Neural cell (in vitro differentiated cells): ENCODE measurements at regions not wholly inside any gene's neighbourhood (a gene's known extent, or its start where the extent isn't known, plus 50 kb on each side); places are given as distances from the start of the nearest gene placed in this dataset.

Experiments used
- H2AFZ ChIP-seq: fragments of 200-600, 300-800 bp; sonication (generic), shearing (Covaris generic); 2 replicates; pipeline ENCODE4 v1.6.0; 2014; ENCODE audit warnings: low read depth, mild to moderate bottlenecking, antibody characterized with exemption, low read length, moderate library complexity
- H3F3A ChIP-seq: fragments of 200-600 bp; shearing (Covaris generic); 2 replicates; pipeline ENCODE4 v1.6.1; 2016; ENCODE audit warnings: mild to moderate bottlenecking, moderate library complexity, mixed read lengths, antibody characterized with exemption, low read length; ENCODE audit not compliant: insufficient read depth, poor library complexity, severe bottlenecking
- H3K27ac ChIP-seq: fragments of 200-600, 300-800 bp; sonication (generic), shearing (Covaris generic); 2 replicates; pipeline ENCODE4 v1.5.1; 2014; ENCODE audit warnings: mild to moderate bottlenecking, low read length, moderate library complexity
- H3K27me3 ChIP-seq: fragments of 300-800, 200-600 bp; sonication (generic), shearing (Covaris generic); 2 replicates; pipeline ENCODE4 v1.6.0; 2014; ENCODE audit warnings: mild to moderate bottlenecking, low read depth, low read length, moderate library complexity; ENCODE audit not compliant: insufficient read depth
- H3K36me3 ChIP-seq: fragments of 300-800, 200-600 bp; sonication (generic), shearing (Covaris generic); 2 replicates; pipeline ENCODE4 v1.5.1; 2014; ENCODE audit warnings: mild to moderate bottlenecking, antibody characterized with exemption, low read length, moderate library complexity; ENCODE audit not compliant: insufficient read depth
- H3K4me2 ChIP-seq: fragments of 300-800, 200-600 bp; sonication (generic), shearing (Covaris generic); 2 replicates; pipeline ENCODE4 v1.6.0; 2014; ENCODE audit warnings: mild to moderate bottlenecking, low read length
- H3K4me3 ChIP-seq: fragments of 300-800, 200-600 bp; sonication (generic), shearing (Covaris generic); 2 replicates; pipeline ENCODE4 v1.5.1; 2014; ENCODE audit warnings: mild to moderate bottlenecking, low read length, moderate library complexity
- H3K79me2 ChIP-seq: fragments of 200-600 bp; shearing (Covaris generic); replicated peaks from 2 replicates; pipeline ENCODE4 v1.6.0; 2014; ENCODE audit warnings: mild to moderate bottlenecking, low read length, moderate library complexity; ENCODE audit not compliant: insufficient read depth
- H3K9ac ChIP-seq: fragments of 300-800, 200-600 bp; sonication (generic), shearing (Covaris generic); 2 replicates; pipeline ENCODE4 v1.6.1; 2016; ENCODE audit warnings: mild to moderate bottlenecking, low read length, mixed read lengths
- H3K9me2 ChIP-seq: fragments of 200-600 bp; shearing (Covaris generic); 2 replicates; pipeline ENCODE4 v1.6.1; 2016; ENCODE audit warnings: mild to moderate bottlenecking, low read length, mixed read lengths; ENCODE audit not compliant: insufficient read depth
- H3K9me3 ChIP-seq: fragments of 200-600, 300-800 bp; sonication (generic), shearing (Covaris generic); 2 replicates; pipeline ENCODE4 v1.6.1; 2016; ENCODE audit warnings: mild to moderate bottlenecking, mixed run types, low read length, moderate library complexity, mixed read lengths
- H4K20me1 ChIP-seq: fragments of 200-600 bp; shearing (Covaris generic); 2 replicates; pipeline ENCODE4 v1.6.1; 2016; ENCODE audit warnings: mild to moderate bottlenecking, mixed run types; ENCODE audit not compliant: insufficient read depth
- EP300 ChIP-seq: fragments of 450-650 bp; conservative IDR thresholded peaks from 2 replicates; pipeline ENCODE4 v1.6.1; 2014; ENCODE audit warnings: antibody characterized with exemption, mild to moderate bottlenecking, moderate library complexity; ENCODE audit not compliant: poor library complexity, severe bottlenecking
- EZH2 ChIP-seq: fragments of 200-600, 300-800 bp; shearing (Covaris generic), sonication (generic); IDR thresholded peaks from 2 replicates; pipeline ENCODE4 v1.6.1; 2014; ENCODE audit warnings: antibody characterized with exemption, low read length, borderline replicate concordance, mild to moderate bottlenecking; ENCODE audit not compliant: insufficient read depth, poor library complexity, severe bottlenecking
- MXI1 ChIP-seq: fragments of 450-650 bp; conservative IDR thresholded peaks from 2 replicates; pipeline ENCODE4 v1.6.1; 2014; ENCODE audit warnings: antibody characterized with exemption, mild to moderate bottlenecking; ENCODE audit not compliant: poor library complexity, severe bottlenecking
- POLR2AphosphoS5 ChIP-seq: IDR thresholded peaks from 2 replicates; pipeline ENCODE4 v1.6.1; 2012
- RAD21 ChIP-seq: fragments of 450-650 bp; conservative IDR thresholded peaks from 2 replicates; pipeline ENCODE4 v1.6.1; 2014; ENCODE audit warnings: antibody characterized with exemption, mild to moderate bottlenecking, moderate library complexity
- REST ChIP-seq: IDR thresholded peaks from 2 replicates; pipeline ENCODE4 v1.6.1; 2012; ENCODE audit warnings: borderline replicate concordance
- TAF1 ChIP-seq: IDR thresholded peaks from 2 replicates; pipeline ENCODE4 v1.6.1; 2012; ENCODE audit warnings: low read depth

GRCh38 chr7:41886262-41886900 lies 183.5 kb upstream of the INHBA start:
- H2AFZ ChIP-seq: no peak overlapping the region

GRCh38 chr7:41885748-41886147 lies 182.9 kb upstream of the INHBA start:
- Histone ChIP-seq H4K20me1 (no peaks in the 10 kb centered on the region), H3F3A (no peaks in the 10 kb centered on the region), H3K27ac (no peak overlapping the region), H3K79me2 (no peaks in the 10 kb centered on the region), H3K27me3 (no peaks in the 10 kb centered on the region), H2AFZ (no peak overlapping the region), H3K36me3 (no peaks in the 10 kb centered on the region), H3K4me2 (no peak overlapping the region), H3K9me3 (no peaks in the 10 kb centered on the region), H3K9me2 (no peaks in the 10 kb centered on the region), H3K4me3 (no peak overlapping the region), H3K9ac (no peak overlapping the region)
- no peak for TF ChIP-seq RAD21
- no peak for TF ChIP-seq MXI1
- TF ChIP-seq REST: no peak

More at GRCh38 chr7:41886262-41886900, 183.5 kb upstream of the INHBA start:
- H4K20me1 ChIP-seq: no peaks in the 10 kb centered on the region
- H3K9ac ChIP-seq: no peak overlapping the region
- TF ChIP-seq POLR2AphosphoS5: peak; percentile 14
- peak; percentile 45 for TF ChIP-seq REST
- no peak for TF ChIP-seq EZH2
- TF ChIP-seq EP300: peak; percentile 24
- no peak for TF ChIP-seq TAF1
- H3K9me3 ChIP-seq: no peaks in the 10 kb centered on the region
- H3K27me3 ChIP-seq: no peaks in the 10 kb centered on the region
- H3K79me2 ChIP-seq: no peaks in the 10 kb centered on the region
- H3K27ac ChIP-seq: no peak overlapping the region
- no peaks in the 10 kb centered on the region for H3F3A ChIP-seq
- no peak overlapping the region for H3K4me2 ChIP-seq
- no peaks in the 10 kb centered on the region for H3K36me3 ChIP-seq
- H3K9me2 ChIP-seq: no peaks in the 10 kb centered on the region
- no peak overlapping the region for H3K4me3 ChIP-seq
